Keratinocyte (primary cell): ENCODE measurements at regions not wholly inside any gene's neighbourhood (a gene's known extent, or its start where the extent isn't known, plus 50 kb on each side); places are given as distances from the start of the nearest gene placed in this dataset.

Source experiments
- DNase-seq: peaks from one replicate; pipeline ENCODE4 v3.0.0-alpha.2; 2011; ENCODE audit warnings: low read depth, missing footprints, low spot score
- FAIRE-seq: peaks from 2 replicates; lab custom pipeline; 2011; peaks lifted over from hg19 to GRCh38; lab: Jason Lieb, UNC
- H2AFZ ChIP-seq: 2 replicates; pipeline ENCODE4 v1.6.0; 2012; ENCODE audit warnings: low read length, control low read depth, inconsistent platforms; ENCODE audit not compliant: control insufficient read depth
- H3K27ac ChIP-seq: 2 replicates; pipeline ENCODE4 v1.5.1; 2011; ENCODE audit warnings: low read length; ENCODE audit not compliant: control insufficient read depth, insufficient read depth
- H3K27me3 ChIP-seq: 3 replicates; pipeline ENCODE4 v1.6.0; 2011; ENCODE audit warnings: low read length; ENCODE audit not compliant: control insufficient read depth, insufficient read depth; ENCODE audit errors: extremely low read depth
- H3K36me3 ChIP-seq, 2 experiments: 2 replicates in 1 of 2; 3 replicates in 1 of 2; pipeline ENCODE4 v1.5.1; 2011; ENCODE audit warnings: low read length in 2 of 2, mild to moderate bottlenecking in 1 of 2; ENCODE audit not compliant: control insufficient read depth in 2 of 2, insufficient read depth in 2 of 2; ENCODE audit errors: extremely low read depth in 1 of 2
- H3K4me1 ChIP-seq: 3 replicates; pipeline ENCODE4 v1.5.1; 2011; ENCODE audit warnings: low read length; ENCODE audit not compliant: control insufficient read depth, insufficient read depth; ENCODE audit errors: extremely low read depth
- H3K4me2 ChIP-seq: 3 replicates; pipeline ENCODE4 v1.6.0; 2011; ENCODE audit warnings: low read depth, low read length; ENCODE audit not compliant: control insufficient read depth, insufficient read depth; ENCODE audit errors: extremely low read depth
- H3K4me3 ChIP-seq, 3 experiments: fragments of 200-600 bp in 1 of 3; sonication (generic) in 1 of 3; 2 replicates in 2 of 3; 3 replicates in 1 of 3; pipeline ENCODE4 v1.5.1; 2011 to 2016; ENCODE audit warnings: low read length in 3 of 3, mild to moderate bottlenecking in 3 of 3, control low read depth in 2 of 3, inconsistent platforms in 1 of 3, low read depth in 1 of 3, mixed read lengths in 1 of 3, mixed run types in 1 of 3, moderate library complexity in 1 of 3; ENCODE audit not compliant: control insufficient read depth in 2 of 3, insufficient read depth in 2 of 3; ENCODE audit errors: extremely low read depth in 1 of 3
- H3K79me2 ChIP-seq: 2 replicates; pipeline ENCODE4 v1.6.0; 2012; ENCODE audit warnings: low read length; ENCODE audit not compliant: control insufficient read depth, insufficient read depth
- H3K9ac ChIP-seq: 3 replicates; pipeline ENCODE4 v1.6.0; 2011; ENCODE audit warnings: low read length; ENCODE audit not compliant: control insufficient read depth, insufficient read depth; ENCODE audit errors: extremely low read depth
- H3K9me1 ChIP-seq: 3 replicates; pipeline ENCODE4 v1.6.0; 2011; ENCODE audit warnings: low read length; ENCODE audit not compliant: control insufficient read depth, insufficient read depth; ENCODE audit errors: extremely low read depth
- H3K9me3 ChIP-seq: 2 replicates; pipeline ENCODE4 v1.5.1; 2012; ENCODE audit warnings: low read depth, low read length; ENCODE audit not compliant: control insufficient read depth
- H4K20me1 ChIP-seq: 3 replicates; pipeline ENCODE4 v1.6.0; 2011; ENCODE audit warnings: low read length; ENCODE audit not compliant: control insufficient read depth, insufficient read depth; ENCODE audit errors: extremely low read depth
- EZH2 ChIP-seq: IDR thresholded peaks from one replicate; pipeline ENCODE4 v1.6.1; 2012; ENCODE audit warnings: inconsistent platforms, mild to moderate bottlenecking, low read length, moderate library complexity
- dilution Hi-C: fragments of 300-500 bp; cut with MboI; formaldehyde crosslinking; loops from one replicate; pipeline ENCODE4 v1.7.0; 2020; ENCODE audit warnings: low sequenced_read_pairs; ENCODE audit not compliant: extremely low pct_ligation_motif_present
- TF ChIP-seq, protein P1 (sequence below), 3 experiments: IDR thresholded peaks in 1 of 3; conservative IDR thresholded peaks in 1 of 3; optimal IDR thresholded peaks in 1 of 3; 2 replicates in 2 of 3; 3 replicates in 1 of 3; pipeline versions ENCODE3 to v1.5.1; 2011; ENCODE audit warnings: low read length in 3 of 3, mild to moderate bottlenecking in 3 of 3, moderate library complexity in 2 of 3, control low read depth in 1 of 3, inconsistent platforms in 1 of 3; ENCODE audit not compliant: insufficient read depth in 2 of 3; ENCODE audit errors: extremely low read depth in 1 of 3

DNA sequence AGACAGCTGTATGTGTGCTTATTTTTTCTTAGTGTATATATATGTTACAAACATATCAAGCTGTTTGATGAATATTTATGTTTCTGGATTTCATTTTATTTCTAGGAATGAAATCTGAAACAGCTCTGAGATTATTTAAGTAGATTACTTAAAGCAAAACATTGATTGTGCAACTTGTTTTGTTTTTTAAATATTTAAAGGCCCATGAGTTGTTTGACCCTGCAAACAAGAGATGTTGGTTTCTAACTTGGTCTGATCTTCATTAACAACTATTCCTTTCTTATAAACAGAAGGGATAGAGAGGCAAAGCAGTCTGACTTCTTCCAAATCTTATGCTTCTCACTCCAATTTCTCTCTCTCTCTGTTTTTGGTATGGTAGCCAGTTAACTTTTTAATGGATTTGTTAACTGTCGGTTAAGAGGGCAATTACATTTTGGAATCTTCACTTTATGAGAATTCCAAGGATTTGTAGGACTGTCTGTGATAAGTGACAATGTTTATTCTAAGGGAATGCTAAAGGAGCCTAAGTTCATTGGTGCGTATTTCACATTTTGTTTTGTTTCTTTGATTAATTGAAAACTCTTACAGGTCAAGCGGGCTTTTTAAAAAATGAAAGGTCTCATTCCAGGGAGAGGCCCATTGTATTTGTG lies 102.6 kb upstream of the HMGA2 start:
- Histone ChIP-seq H2AFZ (peak overlapping the region; percentile 33), H4K20me1 (no peaks in the 10 kb centered on the region), H3K27ac (no peak overlapping the region), H3K4me1 (peaks cover 14% of the 10 kb centered on the region), H3K9ac (no peak overlapping the region), H3K79me2 (no peaks in the 10 kb centered on the region), H3K9me1 (no peaks in the 10 kb centered on the region), H3K4me3 (no peak overlapping the region), H3K4me2 (no peak overlapping the region), H3K9me3 (no peaks in the 10 kb centered on the region), H3K27me3 (no peaks in the 10 kb centered on the region), H3K36me3 (no peaks in the 10 kb centered on the region)
- FAIRE-seq: no peak
- dilution Hi-C loops: no loop called here
- TF ChIP-seq, protein P1, sequence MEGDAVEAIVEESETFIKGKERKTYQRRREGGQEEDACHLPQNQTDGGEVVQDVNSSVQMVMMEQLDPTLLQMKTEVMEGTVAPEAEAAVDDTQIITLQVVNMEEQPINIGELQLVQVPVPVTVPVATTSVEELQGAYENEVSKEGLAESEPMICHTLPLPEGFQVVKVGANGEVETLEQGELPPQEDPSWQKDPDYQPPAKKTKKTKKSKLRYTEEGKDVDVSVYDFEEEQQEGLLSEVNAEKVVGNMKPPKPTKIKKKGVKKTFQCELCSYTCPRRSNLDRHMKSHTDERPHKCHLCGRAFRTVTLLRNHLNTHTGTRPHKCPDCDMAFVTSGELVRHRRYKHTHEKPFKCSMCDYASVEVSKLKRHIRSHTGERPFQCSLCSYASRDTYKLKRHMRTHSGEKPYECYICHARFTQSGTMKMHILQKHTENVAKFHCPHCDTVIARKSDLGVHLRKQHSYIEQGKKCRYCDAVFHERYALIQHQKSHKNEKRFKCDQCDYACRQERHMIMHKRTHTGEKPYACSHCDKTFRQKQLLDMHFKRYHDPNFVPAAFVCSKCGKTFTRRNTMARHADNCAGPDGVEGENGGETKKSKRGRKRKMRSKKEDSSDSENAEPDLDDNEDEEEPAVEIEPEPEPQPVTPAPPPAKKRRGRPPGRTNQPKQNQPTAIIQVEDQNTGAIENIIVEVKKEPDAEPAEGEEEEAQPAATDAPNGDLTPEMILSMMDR (optimal IDR thresholded peaks at IDR 0.05 in 1 of 3, IDR thresholded peaks at IDR 0.05 in 1 of 3, conservative IDR thresholded peaks at IDR 0.05 in 1 of 3; ENCODE audit: extremely low read depth in 1 of 3, insufficient read depth in 2 of 3, low read length in 3 of 3): no peak
- TF ChIP-seq EZH2: no peak
- no peak for DNase-seq

DNA sequence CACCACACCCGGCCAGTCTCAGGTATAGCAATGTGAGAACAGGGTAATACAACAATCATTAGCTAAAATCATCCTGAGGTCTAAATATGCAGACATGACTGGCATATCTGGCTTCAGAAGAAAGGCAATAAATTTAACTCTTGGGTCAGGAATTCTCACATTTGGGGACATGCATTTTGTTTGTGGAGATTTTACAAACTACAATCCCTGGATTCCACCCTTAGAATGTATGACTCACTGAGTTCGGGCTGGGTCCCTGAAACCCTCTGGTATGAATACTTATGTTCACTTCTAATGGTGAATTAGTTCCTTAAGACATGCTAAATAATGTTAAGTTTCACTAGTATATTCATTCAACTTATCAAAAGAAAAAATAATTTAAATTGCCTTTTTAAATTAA lies 98.9 kb upstream of the HMGA2 start:
- peak; percentile 9 for FAIRE-seq
- no peak for DNase-seq
- Histone ChIP-seq H3K9ac (no peak overlapping the region), H3K9me3 (no peaks in the 10 kb centered on the region), H4K20me1 (no peaks in the 10 kb centered on the region), H3K9me1 (no peaks in the 10 kb centered on the region), H3K4me2 (no peak overlapping the region), H2AFZ (no peak overlapping the region), H3K79me2 (no peaks in the 10 kb centered on the region), H3K27ac (no peak overlapping the region), H3K36me3 (no peaks in the 10 kb centered on the region), H3K27me3 (peaks cover 4% of the 10 kb centered on the region), H3K4me3 (no peak overlapping the region), H3K4me1 (peaks cover 16% of the 10 kb centered on the region)
- dilution Hi-C loops: no loop called here
- TF ChIP-seq EZH2: no peak
- TF ChIP-seq, protein P1 (optimal IDR thresholded peaks at IDR 0.05 in 1 of 3, IDR thresholded peaks at IDR 0.05 in 1 of 3, conservative IDR thresholded peaks at IDR 0.05 in 1 of 3; ENCODE audit: extremely low read depth in 1 of 3, insufficient read depth in 2 of 3, low read length in 3 of 3): no peak
